ENCODE measurements at regions not wholly inside any gene's neighbourhood (a gene's known extent, or its start where the extent isn't known, plus 50 kb on each side); places are given as distances from the start of the nearest gene placed in this dataset.

GRCh38 chr3:159779883-159780282 lies 208.8 kb upstream of the IL12A start:
- TF ChIP-seq POLR2AphosphoS5 (IDR thresholded peaks at IDR 0.05; ENCODE audit: low read depth, low read length) (no peak), SPI1 (IDR thresholded peaks at IDR 0.05; ENCODE audit: low read depth, low read length) (no peak), POLR2A (IDR thresholded peaks at IDR 0.05; ENCODE audit: low read depth, low read length) (no peak), TAF1 (IDR thresholded peaks at IDR 0.05; ENCODE audit: low read depth, low read length) (no peak), POU2F2 (IDR thresholded peaks at IDR 0.05; ENCODE audit: low read depth, low read length) (no peak), PAX5 (IDR thresholded peaks at IDR 0.05; ENCODE audit: insufficient read depth, low read length, severe bottlenecking) (no peak)
